ENCODE measurements at regions not wholly inside any gene's neighbourhood (a gene's known extent, or its start where the extent isn't known, plus 50 kb on each side); places are given as distances from the start of the nearest gene placed in this dataset.

GRCh38 chr2:228469721-228470120 lies 288.2 kb upstream of the SPHKAP start:
- TF ChIP-seq CTCF (conservative IDR thresholded peaks at IDR 0.05), result no peak
- TF ChIP-seq ZFX (IDR thresholded peaks at IDR 0.05), result no peak

Data from C4-2B (cell line).